H1 (cell line): ENCODE measurements at regions not wholly inside any gene's neighbourhood (a gene's known extent, or its start where the extent isn't known, plus 50 kb on each side); places are given as distances from the start of the nearest gene placed in this dataset.

ENCODE experiments used
- CTCF ChIA-PET: fragments of 300-600 bp; sonication (Branson Sonifier 250); formaldehyde crosslinking; loops from one replicate; lab custom pipeline; 2021; ENCODE audit not compliant: partially characterized antibody; lab: Charles Lee
- POLR2A ChIA-PET: fragments of 300-600 bp; sonication (Branson Sonifier 250); formaldehyde crosslinking; loops from one replicate; lab custom pipeline; 2021; ENCODE audit warnings: inconsistent platforms; ENCODE audit not compliant: partially characterized antibody; lab: Charles Lee
- DNase-seq, 2 experiments: peaks; one replicate each; pipeline versions ENCODE4 v3.0.0 to v3.0.0-alpha.2; 2010 to 2022; ENCODE audit warnings: low spot score in 2 of 2, low read depth in 1 of 2, mixed read lengths in 1 of 2
- FAIRE-seq: peaks from 2 replicates; lab custom pipeline; 2011; peaks lifted over from hg19 to GRCh38; lab: Jason Lieb, UNC
- H2AFZ ChIP-seq: 2 replicates; pipeline ENCODE4 v1.8.1; 2012; ENCODE audit warnings: low read length, inconsistent platforms
- H2AK5ac ChIP-seq: 2 replicates; pipeline ENCODE4 v1.6.1; 2013; ENCODE audit warnings: low read depth, low read length
- H2BK120ac ChIP-seq: replicated peaks from 2 replicates; pipeline ENCODE3; 2013; ENCODE audit warnings: low read depth, low read length, inconsistent platforms
- H2BK12ac ChIP-seq: 2 replicates; pipeline ENCODE4 v1.6.1; 2013; ENCODE audit warnings: low read depth, low read length
- H2BK15ac ChIP-seq: 2 replicates; pipeline ENCODE4 v1.6.1; 2013; ENCODE audit warnings: low read length
- H2BK20ac ChIP-seq: 2 replicates; pipeline ENCODE4 v1.6.1; 2013; ENCODE audit warnings: low read length
- H2BK5ac ChIP-seq: 2 replicates; pipeline ENCODE4 v1.6.1; 2013; ENCODE audit warnings: low read depth, low read length
- H3K14ac ChIP-seq: 2 replicates; pipeline ENCODE4 v1.6.1; 2013; ENCODE audit warnings: inconsistent platforms; ENCODE audit not compliant: insufficient read length
- H3K18ac ChIP-seq: 2 replicates; pipeline ENCODE4 v1.6.1; 2013; ENCODE audit warnings: low read length; ENCODE audit errors: extremely low read depth
- H3K23ac ChIP-seq: 2 replicates; pipeline ENCODE4 v1.6.1; 2013; ENCODE audit warnings: inconsistent platforms; ENCODE audit not compliant: insufficient read length
- H3K23me2 ChIP-seq: 2 replicates; pipeline ENCODE4 v1.6.1; 2013; ENCODE audit warnings: low read depth, low read length
- H3K27ac ChIP-seq: 2 replicates; pipeline ENCODE4 v1.6.1; 2011; ENCODE audit warnings: low read depth, low read length, inconsistent platforms
- H3K27me3 ChIP-seq, 4 experiments: replicated peaks in 1 of 4; 1 replicate in 1 of 4; 2 replicates in 3 of 4; pipeline versions ENCODE4 v1.6.1 to v1.8.1; 2011 to 2013; ENCODE audit warnings: low read length in 3 of 4, mild to moderate bottlenecking in 3 of 4, inconsistent platforms in 2 of 4, mixed read lengths in 2 of 4, moderate library complexity in 1 of 4; ENCODE audit not compliant: control insufficient read depth in 3 of 4, insufficient read depth in 3 of 4; ENCODE audit errors: extremely low read depth in 1 of 4
- H3K36me3 ChIP-seq, 4 experiments: 2 replicates each; pipeline versions ENCODE4 v1.6.1 to v1.8.1; 2011 to 2013; ENCODE audit warnings: mild to moderate bottlenecking in 4 of 4, low read length in 3 of 4, moderate library complexity in 2 of 4, control low read depth in 1 of 4, inconsistent platforms in 1 of 4; ENCODE audit not compliant: insufficient read depth in 4 of 4, control insufficient read depth in 2 of 4
- H3K4ac ChIP-seq: replicated peaks from 2 replicates; pipeline ENCODE3; 2013; ENCODE audit warnings: low read length, low read depth, mixed read lengths, inconsistent platforms; ENCODE audit not compliant: insufficient read length
- H3K4me1 ChIP-seq, 4 experiments: replicated peaks in 1 of 4; 1 replicate in 1 of 4; 2 replicates in 3 of 4; pipeline versions ENCODE4 v1.6.1 to v1.8.1; 2011 to 2013; ENCODE audit warnings: low read length in 3 of 4, inconsistent platforms in 2 of 4, mixed read lengths in 1 of 4; ENCODE audit not compliant: insufficient read depth in 4 of 4, control insufficient read depth in 3 of 4
- H3K4me2 ChIP-seq, 2 experiments: 2 replicates each; pipeline versions ENCODE4 v1.6.1 to v1.8.1; 2011 to 2013; ENCODE audit warnings: low read depth in 2 of 2, low read length in 2 of 2, control low read depth in 1 of 2, inconsistent platforms in 1 of 2, mild to moderate bottlenecking in 1 of 2; ENCODE audit not compliant: insufficient read depth in 1 of 2
- H3K4me3 ChIP-seq, 4 experiments: fragments of 200-600, 300-600 bp in 1 of 4; sonication (generic), shearing (Covaris generic), sonication (Bioruptor Twin) in 1 of 4; 2 replicates each; pipeline versions ENCODE4 v1.5.1 to v1.8.1; 2011 to 2016; ENCODE audit warnings: low read length in 4 of 4, low read depth in 3 of 4, control low read depth in 2 of 4, inconsistent platforms in 2 of 4, mild to moderate bottlenecking in 2 of 4, mixed read lengths in 1 of 4, moderate library complexity in 1 of 4; ENCODE audit not compliant: insufficient read depth in 2 of 4; ENCODE audit errors: extremely low read depth in 1 of 4
- H3K56ac ChIP-seq: replicated peaks from 2 replicates; pipeline ENCODE3; 2013; ENCODE audit warnings: low read depth, mild to moderate bottlenecking, mixed read lengths, low read length, inconsistent platforms; ENCODE audit not compliant: insufficient read length
- H3K79me1 ChIP-seq: 2 replicates; pipeline ENCODE4 v1.6.1; 2013; ENCODE audit warnings: low read depth, low read length, control low read depth
- H3K79me2 ChIP-seq, 2 experiments: 2 replicates each; pipeline versions ENCODE4 v1.6.1 to v1.8.1; 2012 to 2013; ENCODE audit warnings: low read length in 2 of 2, mild to moderate bottlenecking in 2 of 2, inconsistent platforms in 1 of 2; ENCODE audit not compliant: insufficient read depth in 2 of 2, control insufficient read depth in 1 of 2
- H3K9ac ChIP-seq, 4 experiments: replicated peaks in 1 of 4; 1 replicate in 1 of 4; 2 replicates in 3 of 4; pipeline versions ENCODE4 v1.6.1 to v1.8.1; 2011 to 2013; ENCODE audit warnings: low read depth in 3 of 4, low read length in 3 of 4, control low read depth in 2 of 4, mild to moderate bottlenecking in 2 of 4, moderate library complexity in 2 of 4, inconsistent platforms in 1 of 4; ENCODE audit errors: extremely low read depth in 1 of 4
- H3K9me3 ChIP-seq, 2 experiments: 2 replicates each; pipeline versions ENCODE4 v1.6.1 to v1.8.1; 2012 to 2013; ENCODE audit warnings: mild to moderate bottlenecking in 2 of 2, moderate library complexity in 2 of 2, control low read depth in 1 of 2, inconsistent platforms in 1 of 2, low read depth in 1 of 2, low read length in 1 of 2, mixed read lengths in 1 of 2; ENCODE audit not compliant: insufficient read depth in 2 of 2
- H4K20me1 ChIP-seq, 2 experiments: replicated peaks in 1 of 2; 2 replicates each; pipeline versions ENCODE3 to v1.8.1; 2011 to 2013; ENCODE audit warnings: inconsistent platforms in 2 of 2, low read length in 2 of 2, mild to moderate bottlenecking in 1 of 2; ENCODE audit not compliant: insufficient read depth in 2 of 2, control insufficient read depth in 1 of 2
- H4K5ac ChIP-seq: 2 replicates; pipeline ENCODE4 v1.6.1; 2013; ENCODE audit warnings: low read length, low read depth, mixed read lengths, inconsistent platforms; ENCODE audit not compliant: insufficient read length
- H4K8ac ChIP-seq: 2 replicates; pipeline ENCODE4 v1.8.0; 2013; ENCODE audit warnings: mild to moderate bottlenecking, moderate library complexity, low read length, inconsistent platforms; ENCODE audit not compliant: insufficient read depth; ENCODE audit errors: extremely low read depth
- H4K91ac ChIP-seq: replicated peaks from 2 replicates; pipeline ENCODE3; 2013; ENCODE audit warnings: low read length, mixed read lengths, inconsistent platforms; ENCODE audit not compliant: insufficient read length
- GABPA ChIP-seq: IDR thresholded peaks from 2 replicates; pipeline ENCODE4 v1.6.1; 2011; ENCODE audit warnings: mild to moderate bottlenecking, low read length, moderate library complexity, borderline replicate concordance; ENCODE audit not compliant: insufficient read depth
- POU5F1 ChIP-seq: IDR thresholded peaks from 2 replicates; pipeline ENCODE4 v1.6.1; 2011; ENCODE audit warnings: low read depth, mild to moderate bottlenecking, low read length, moderate library complexity
- SIN3A ChIP-seq, 2 experiments: IDR thresholded peaks in 1 of 2; conservative IDR thresholded peaks in 1 of 2; 2 replicates each; pipeline ENCODE4 v1.6.1; 2011 to 2012; ENCODE audit warnings: low read length in 2 of 2, improper control_type of control experiment in 1 of 2, low read depth in 1 of 2, mild to moderate bottlenecking in 1 of 2
- SIX5 ChIP-seq: IDR thresholded peaks from 2 replicates; pipeline ENCODE4 v1.6.1; 2011; ENCODE audit warnings: mild to moderate bottlenecking, low read depth, low read length
- SP2 ChIP-seq: IDR thresholded peaks from 2 replicates; pipeline ENCODE4 v1.6.1; 2012; ENCODE audit warnings: mild to moderate bottlenecking, low read length, inconsistent platforms
- TAF1 ChIP-seq: IDR thresholded peaks from 2 replicates; pipeline ENCODE4 v1.6.1; 2011; ENCODE audit warnings: mild to moderate bottlenecking, low read depth, low read length
- WGBS, 2 experiments: shearing (Covaris generic) in 1 of 2; methylation state at CpG; one replicate each; pipeline versions ENCODE4 v1.1.6 to v1.1.7; 2013 to 2015; ENCODE audit warnings: low lambda C conversion rate in 2 of 2, mixed read lengths in 2 of 2, inconsistent platforms in 1 of 2, low coverage in 1 of 2, missing lambda C conversion rate in 1 of 2; ENCODE audit not compliant: insufficient replicate concordance in 2 of 2, insufficient coverage in 1 of 2, insufficient read length in 1 of 2; ENCODE audit errors: extremely low coverage in 1 of 2, missing lambda C conversion rate in 1 of 2; 5-methylcytosine and 5-hydroxymethylcytosine counted together

- no peak overlapping the region for H3K4me3 ChIP-seq
- no peaks in the 10 kb centered on the region for H3K27me3 ChIP-seq
- no peaks in the 10 kb centered on the region for H3K36me3 ChIP-seq
- H3K79me2 ChIP-seq, result no peaks in the 10 kb centered on the region
- no peaks in the 10 kb centered on the region for H3K4me1 ChIP-seq
- no peak overlapping the region for H2BK120ac ChIP-seq
- H3K79me1 ChIP-seq, result no peaks in the 10 kb centered on the region
- H4K5ac ChIP-seq, result no peak overlapping the region
- FAIRE-seq (no peak), DNase-seq (no peak)
- H2BK12ac ChIP-seq, result no peak overlapping the region
- H3K23ac ChIP-seq, result no peak overlapping the region
- H2AFZ ChIP-seq, result no peak overlapping the region
- no peak overlapping the region for H3K14ac ChIP-seq
- no peak overlapping the region for H3K56ac ChIP-seq
- H2AK5ac ChIP-seq, result no peak overlapping the region
- POLR2A ChIA-PET, result no interaction called here
- H3K9me3 ChIP-seq, result no peaks in the 10 kb centered on the region
- no peak overlapping the region for H2BK15ac ChIP-seq
- no peak overlapping the region for H2BK20ac ChIP-seq
- H2BK5ac ChIP-seq, result no peak overlapping the region
- no peak overlapping the region for H4K91ac ChIP-seq
- no peaks in the 10 kb centered on the region for H4K20me1 ChIP-seq
- H3K4ac ChIP-seq, result no peak overlapping the region
- H3K4me2 ChIP-seq, result no peak overlapping the region
- CTCF ChIA-PET, result interaction anchor here (1.1 to 1.6 kb wide), 2 partner anchors 85 to 102 kb away, joined by 3 read pairs; no protein-coding TSS in a partner anchor
- 94% methylated on average over 1 of the region's 1 CpG; no CpG with 5 or more reads in 1 of the 2 experiments for WGBS, 2 experiments
- no peak overlapping the region for H4K8ac ChIP-seq
- no peaks in the 10 kb centered on the region for H3K23me2 ChIP-seq
- TF ChIP-seq TAF1 (no peak), SIX5 (no peak), GABPA (no peak), SP2 (no peak), SIN3A (conservative IDR thresholded peaks at IDR 0.05 in 1 of 2, IDR thresholded peaks at IDR 0.05 in 1 of 2; ENCODE audit: low read depth in 1 of 2, low read length in 2 of 2) (no peak), POU5F1 (no peak)
- no peak overlapping the region for H3K18ac ChIP-seq
- H3K27ac ChIP-seq, result no peak overlapping the region
- H3K9ac ChIP-seq, result no peak overlapping the region
These were observed 178.1 kb upstream of the VASH1 start for GRCh38 chr14:76583174-76583573.
